HS-5 (cell line): ENCODE measurements at regions not wholly inside any gene's neighbourhood (a gene's known extent, or its start where the extent isn't known, plus 50 kb on each side); places are given as distances from the start of the nearest gene placed in this dataset.
"Not testable (repeated sequence)": the region's sequence is repeated elsewhere in the genome, so short reads cannot be mapped to it uniquely, and the experiment has no call there.

ENCODE experiments used
- DNase-seq: peaks from one replicate; pipeline ENCODE4 v3.0.0-alpha.2; 2012; ENCODE audit warnings: low read depth

DNA sequence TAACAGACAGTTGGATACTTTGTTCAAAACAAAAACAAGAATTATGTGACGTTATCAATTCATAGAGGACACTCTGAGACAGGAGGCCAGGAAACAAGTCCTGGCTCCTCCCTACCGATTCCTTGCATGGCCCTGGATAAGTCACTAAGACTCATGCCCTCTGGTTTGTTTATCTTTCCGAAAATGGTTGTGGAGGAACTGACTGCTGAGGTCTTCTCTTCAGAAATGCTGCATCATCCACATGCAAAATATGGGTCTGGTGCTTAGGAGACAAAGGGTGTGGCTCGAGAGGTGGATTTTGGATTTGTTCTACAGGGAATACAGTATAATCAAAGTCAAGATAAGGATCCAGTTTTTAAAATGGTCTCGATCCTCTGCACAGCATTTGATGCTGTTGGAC, 130.9 kb downstream of the RELL1 start:
- DNase-seq, result no peak

DNA sequence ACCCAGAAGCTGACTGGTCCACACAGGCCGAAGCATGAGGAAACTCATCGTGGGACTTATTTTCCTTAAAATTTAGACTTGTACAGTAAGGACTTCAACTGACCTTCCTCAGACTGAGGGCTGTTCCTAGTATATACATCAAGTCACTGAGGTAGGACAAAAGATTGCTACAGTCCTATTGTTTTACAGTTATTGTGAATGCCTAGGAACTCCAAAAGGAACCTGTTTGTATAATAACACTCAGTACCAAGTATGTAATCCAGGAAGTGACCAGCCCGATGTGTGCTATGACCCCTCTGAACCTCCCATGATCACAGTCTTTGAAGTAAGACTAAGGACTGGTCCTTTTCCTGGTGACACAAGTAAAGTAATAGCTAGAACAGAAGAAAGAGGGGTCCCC, 136.3 kb downstream of the RELL1 start:
- not testable (repeated sequence) for DNase-seq

DNA sequence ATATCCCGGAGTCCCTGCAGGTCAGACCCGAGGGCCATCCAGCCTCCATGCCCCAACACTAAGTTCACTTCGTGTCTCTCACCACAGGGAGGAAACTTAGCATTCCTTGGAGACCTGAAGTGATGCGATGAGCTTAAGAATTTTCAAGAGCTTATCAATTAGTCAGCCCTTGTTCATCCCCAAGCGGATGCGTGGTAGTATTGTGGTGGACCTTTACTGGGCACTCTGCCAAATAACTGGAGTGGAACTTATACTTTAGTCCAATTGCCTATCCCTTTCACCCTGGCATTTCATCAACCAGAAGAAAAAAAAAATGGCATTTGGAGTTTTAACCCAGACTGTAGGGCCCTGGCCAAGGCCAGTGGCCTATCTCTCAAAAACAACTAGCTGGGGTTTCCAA, 137.1 kb downstream of the RELL1 start:
- peak; percentile 49 for DNase-seq

GRCh38 chr4:37546586-37546985, 139.6 kb downstream of the RELL1 start:
- no peak for DNase-seq

DNA sequence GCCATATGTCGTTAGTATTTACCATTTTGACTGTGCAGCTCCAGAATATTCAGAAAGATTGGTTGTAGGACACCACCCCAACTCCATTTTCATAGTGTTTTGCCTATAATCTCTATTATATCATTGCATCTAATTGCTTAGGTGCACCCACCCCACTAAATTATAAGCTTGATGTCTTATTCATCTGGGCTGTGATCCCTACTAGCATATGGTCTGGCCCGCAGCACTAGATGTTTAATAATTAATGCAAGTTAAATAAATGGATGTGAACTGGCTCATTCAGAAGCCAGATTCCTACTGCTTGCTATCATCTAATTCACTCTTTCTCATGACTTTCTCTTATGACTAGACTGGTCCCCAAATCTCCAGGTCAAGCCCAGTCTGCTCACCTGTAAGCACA, 143.5 kb downstream of the RELL1 start:
- DNase-seq, result no peak

- DNase-seq, result no peak
Measured at GRCh38 chr4:37541956-37542355, 144.2 kb downstream of the RELL1 start.

DNA sequence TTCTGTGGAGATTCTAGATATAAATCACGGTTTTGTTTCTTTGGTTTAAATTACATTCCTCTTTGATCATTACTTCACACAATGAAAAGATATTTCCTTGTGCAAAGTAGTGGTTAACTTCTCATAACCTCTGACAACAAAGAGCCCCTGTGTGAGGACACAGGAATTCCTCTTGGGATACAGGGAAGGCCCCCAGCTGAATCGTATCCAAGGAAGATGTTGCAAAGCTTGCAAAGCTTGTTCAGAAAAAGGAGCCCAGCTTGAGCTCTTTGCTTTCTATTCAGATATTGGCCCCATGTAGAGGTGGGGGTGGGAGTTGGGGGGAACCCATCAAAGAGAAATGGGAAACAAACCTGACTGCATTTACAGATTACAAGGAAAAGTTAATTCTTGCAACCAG, 145.7 kb downstream of the RELL1 start:
- DNase-seq, result no peak

GRCh38 chr4:37538931-37539330, 147.2 kb downstream of the RELL1 start:
- DNase-seq, result no peak

- no peak for DNase-seq
Measured at GRCh38 chr4:37537484-37537883, 148.7 kb downstream of the RELL1 start.

GRCh38 chr4:37535872-37536271, 150.3 kb downstream of the RELL1 start:
- DNase-seq, result no peak

DNA sequence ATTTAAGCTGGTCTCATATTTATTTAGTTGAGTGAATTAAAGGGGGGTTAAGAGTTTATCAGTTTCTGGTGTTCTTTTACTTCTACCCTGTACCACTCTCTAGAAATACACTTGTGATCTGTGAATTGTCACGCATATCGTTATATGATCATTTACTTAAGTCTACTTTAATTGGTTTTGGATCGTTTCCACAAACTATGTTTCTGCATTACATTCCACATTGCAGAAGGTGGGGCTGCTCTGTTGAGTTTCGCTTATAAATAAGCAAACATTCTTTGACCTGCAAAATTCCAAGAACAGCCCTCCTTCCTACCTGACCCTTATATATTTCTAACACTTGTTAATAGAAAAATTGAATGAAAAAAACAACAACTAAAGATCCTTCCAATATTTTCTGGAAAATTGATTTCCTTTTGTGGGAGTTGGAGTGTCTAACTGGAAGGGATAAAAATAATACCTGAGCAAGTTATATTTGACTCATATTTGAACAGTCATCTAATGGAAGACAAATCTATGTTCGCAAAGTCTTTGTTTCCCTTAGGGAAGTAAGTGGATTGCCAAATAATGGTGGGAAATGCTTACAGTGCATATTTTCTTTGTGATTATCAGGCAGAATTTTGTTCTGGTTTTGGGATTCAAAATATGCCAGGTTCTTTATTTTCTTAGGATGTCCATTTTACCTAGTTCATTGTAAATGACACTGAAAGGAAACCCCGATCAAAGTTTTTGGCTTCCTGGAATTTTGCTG, 152.7 kb downstream of the RELL1 start:
- DNase-seq, result no peak

- no peak for DNase-seq
Measured at GRCh38 chr4:37531151-37531550, 155.0 kb downstream of the RELL1 start.

DNA sequence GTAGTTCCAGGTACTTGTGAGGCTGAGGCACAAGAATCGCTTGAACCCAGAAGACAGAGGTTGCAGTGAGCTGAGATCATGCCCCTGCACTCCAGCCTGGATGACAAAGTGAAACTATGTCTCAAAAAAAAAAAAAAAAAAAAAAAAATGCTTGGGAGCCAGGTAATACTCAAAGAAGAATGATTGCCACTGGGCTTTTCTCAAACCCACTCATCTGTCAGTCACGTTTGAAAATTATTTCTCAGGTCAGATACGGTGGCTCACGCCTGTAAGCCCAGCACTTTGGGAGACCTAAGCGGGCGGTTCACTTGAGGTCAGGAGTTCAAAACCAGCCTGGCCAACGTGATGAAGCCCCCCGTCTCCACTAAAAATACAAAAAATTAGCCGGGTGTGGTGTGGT, 155.7 kb downstream of the RELL1 start:
- DNase-seq, result no peak

- DNase-seq, result no peak
Measured at GRCh38 chr4:37528166-37528885, 157.8 kb downstream of the RELL1 start.

- DNase-seq, result no peak
Measured at GRCh38 chr4:37524267-37524666, 161.9 kb downstream of the RELL1 start.

DNA sequence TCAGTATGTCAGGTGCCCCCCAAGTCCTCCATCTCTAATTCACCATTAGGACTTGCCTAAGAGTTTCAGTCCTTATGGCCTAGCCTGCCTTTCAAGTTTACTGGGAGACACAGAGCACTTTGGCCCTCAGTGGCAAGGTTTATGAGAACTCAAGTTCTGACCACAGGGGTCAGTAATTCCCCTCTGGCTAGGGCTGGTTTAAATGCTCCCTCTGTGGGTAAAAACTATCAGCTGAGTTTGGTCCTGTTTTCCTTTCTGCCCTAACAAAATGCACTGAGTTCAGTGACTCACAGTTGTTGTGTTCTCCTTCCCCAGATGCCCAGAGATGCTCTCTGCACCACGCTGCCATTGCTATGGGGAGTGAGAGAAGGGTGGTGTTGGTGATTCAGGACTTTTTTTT, 163.2 kb downstream of the RELL1 start:
- DNase-seq, result no peak

DNA sequence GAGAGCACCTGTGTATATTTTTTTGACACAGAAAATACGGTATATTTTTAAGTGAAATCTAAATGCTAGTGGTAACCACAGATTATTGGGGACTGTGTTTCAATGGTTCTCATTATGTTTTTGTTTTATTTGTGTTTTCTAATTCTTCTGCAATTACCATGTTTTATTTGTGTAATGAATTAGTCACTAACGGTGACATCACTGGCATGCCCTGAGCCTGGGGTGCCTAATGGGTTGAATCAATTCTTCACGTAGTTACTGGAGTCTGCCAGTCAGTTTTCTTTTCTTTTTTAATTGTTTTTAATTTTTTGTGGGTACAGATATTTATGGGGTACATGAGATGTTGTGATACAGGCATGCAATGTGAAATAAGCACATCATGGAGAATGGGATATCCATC, 168.8 kb downstream of the RELL1 start:
- no peak for DNase-seq

- DNase-seq, result peak; percentile 50
Measured at GRCh38 chr4:37516057-37516775, 170.0 kb downstream of the RELL1 start.

DNA sequence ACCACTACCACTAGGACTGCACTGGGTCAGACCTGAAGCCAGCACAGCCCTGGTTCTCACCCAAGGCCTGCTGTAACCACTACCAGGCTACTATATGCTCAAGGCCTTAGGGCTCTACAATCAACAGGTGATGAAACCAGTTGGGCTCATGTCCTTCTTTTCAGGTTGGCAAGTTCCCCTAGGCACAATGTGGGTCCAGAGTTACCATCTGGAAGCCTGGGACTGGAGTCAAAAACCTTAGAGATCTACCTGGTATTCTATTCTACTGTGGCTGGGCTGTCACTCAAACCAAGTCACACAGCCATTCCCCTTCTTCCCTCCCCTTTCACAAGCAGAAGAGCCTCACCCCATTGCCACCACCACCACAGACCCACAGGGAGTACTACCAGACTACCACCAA, 175.6 kb downstream of the RELL1 start:
- no peak for DNase-seq

DNA sequence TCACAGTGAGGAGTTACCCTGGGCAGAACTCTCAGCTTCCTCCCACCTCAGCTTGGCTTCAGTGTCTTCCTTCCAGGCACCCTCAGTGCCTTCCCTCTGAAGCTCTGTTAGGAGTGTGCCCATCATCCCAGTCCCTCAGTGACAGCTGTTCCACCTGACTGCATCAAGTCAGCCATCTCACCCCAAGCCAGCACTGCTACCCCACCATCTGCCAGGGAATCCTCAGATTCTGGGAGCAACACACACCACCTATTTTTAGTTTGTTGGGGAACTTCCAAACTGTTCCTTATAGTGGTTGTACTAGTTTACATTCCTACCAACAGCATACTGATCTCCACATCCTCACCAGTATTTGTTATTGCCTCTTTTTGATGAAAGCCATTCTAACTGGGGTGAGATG, 182.9 kb downstream of the RELL1 start:
- DNase-seq, result no peak

DNA sequence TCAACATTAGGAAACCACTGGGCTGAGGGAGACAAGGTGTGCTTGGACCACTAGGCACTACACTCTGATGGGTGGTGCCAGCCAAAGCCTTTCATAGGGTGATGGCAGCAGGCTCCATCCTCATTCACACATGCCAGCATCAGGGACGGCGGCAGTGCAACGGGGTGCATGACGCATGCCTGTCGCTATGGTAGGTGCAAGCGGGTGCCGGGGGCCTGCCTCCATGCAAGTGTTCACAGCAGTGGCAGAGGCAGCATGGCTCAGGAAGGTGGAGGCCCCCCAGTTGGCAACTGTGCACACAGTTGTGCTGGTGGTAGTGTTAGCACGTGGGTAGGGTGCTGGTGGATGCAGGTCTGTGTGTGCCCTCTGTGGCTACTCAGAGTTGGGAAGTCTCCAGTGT, 184.1 kb downstream of the RELL1 start:
- no peak for DNase-seq
